GM19239 (cell line): ENCODE measurements at regions not wholly inside any gene's neighbourhood (a gene's known extent, or its start where the extent isn't known, plus 50 kb on each side); places are given as distances from the start of the nearest gene placed in this dataset.
"Not testable (repeated sequence)": the region's sequence is repeated elsewhere in the genome, so short reads cannot be mapped to it uniquely, and the experiment has no call there.

ENCODE experiments used
- DNase-seq: peaks from one replicate; pipeline ENCODE4 v3.0.0; 2011; ENCODE audit warnings: low spot score; ENCODE audit not compliant: insufficient read length
- FAIRE-seq: peaks from 2 replicates; lab custom pipeline; 2011; peaks lifted over from hg19 to GRCh38; lab: Jason Lieb, UNC

DNA sequence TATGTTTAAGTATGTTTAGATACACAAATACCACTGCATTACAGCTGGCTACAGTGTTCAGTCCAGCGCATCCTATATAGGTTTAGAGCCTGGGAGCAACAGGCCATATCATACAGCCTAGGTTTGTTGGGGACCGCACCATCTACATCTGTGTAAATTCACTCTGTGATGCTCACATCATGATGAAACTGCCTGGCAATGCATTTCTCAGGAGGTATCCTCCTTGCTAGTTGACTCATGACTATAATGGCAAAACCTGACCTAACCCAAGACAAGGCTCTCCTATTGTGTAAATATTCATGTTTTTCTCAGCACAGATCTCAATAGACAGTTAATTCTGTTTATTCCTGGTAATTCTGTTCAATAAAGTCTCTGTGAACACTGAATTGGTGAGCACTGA is 240.7 kb upstream of the PFKP start:
- FAIRE-seq (no peak), DNase-seq (no peak)

DNA sequence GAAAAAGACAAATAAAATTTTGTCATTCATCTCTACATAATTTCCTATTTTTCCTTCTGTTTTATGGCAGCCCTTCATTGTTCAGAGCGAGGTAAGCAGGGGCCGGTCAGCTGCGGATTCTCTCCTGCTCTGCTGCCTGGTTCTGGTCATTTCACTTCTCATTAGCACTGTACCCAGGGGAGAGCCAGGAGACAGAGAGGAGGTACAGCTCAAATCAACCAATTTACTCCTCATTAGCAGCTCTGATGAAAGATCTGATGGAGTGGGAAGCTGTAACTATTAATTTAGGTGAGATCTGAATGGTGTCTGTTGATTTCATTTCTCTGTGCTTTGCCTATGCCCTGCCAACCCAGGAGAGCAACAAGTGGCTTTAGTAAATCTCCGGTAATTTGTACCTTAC is 241.5 kb upstream of the PFKP start:
- no peak for DNase-seq
- FAIRE-seq = no peak

DNA sequence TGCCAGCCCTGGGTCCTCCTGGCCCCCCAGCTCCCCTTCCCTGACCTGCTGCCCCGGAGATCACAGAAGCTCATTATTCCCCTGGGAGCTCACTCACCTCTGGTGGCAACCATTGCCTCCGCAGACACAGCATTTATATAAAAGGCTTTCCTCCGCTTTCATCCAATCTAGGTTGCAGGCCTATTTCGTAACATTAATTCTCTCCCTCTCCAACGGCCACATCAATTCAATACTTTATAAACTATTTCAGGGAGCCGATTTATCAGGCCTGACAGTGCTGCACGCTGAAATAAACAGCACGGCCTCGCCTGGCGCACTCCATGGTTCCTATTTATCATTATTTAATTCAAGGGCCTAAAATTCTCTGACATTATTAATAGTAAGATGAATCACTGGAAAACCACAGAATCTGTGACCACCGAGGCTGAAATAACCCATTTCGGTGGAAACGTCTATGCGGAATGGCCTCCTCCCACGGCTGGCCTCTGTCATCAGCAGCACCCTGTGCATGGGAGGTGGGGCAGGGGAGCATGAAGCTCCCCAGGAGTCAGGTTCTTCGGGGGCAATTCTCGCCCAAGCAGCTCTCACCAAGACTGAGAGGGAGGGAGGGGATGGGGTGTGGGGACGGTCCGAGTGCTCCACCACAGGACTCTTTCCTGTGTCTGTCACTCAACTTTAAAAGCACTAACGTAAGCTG is 249.3 kb upstream of the PFKP start:
- FAIRE-seq (no peak), DNase-seq (no peak)

DNA sequence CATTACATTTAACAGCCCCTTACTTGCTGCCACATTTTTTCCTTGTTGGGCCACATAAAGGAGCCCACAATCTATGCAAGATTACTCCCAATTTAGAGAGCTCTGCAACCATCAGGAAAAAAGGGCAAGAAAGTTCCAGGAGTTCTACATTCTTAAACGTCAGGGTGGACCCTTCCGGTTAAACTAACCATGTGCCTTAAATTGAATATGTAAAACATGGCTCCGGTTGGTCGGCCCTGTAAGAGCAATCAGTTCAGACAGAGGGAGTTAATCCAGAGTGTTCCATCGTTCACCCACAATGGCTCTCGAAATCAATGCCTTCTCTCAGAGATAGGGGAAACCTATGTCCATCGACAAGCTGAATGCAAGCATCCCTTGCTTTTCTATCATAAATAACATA is 253.7 kb upstream of the PFKP start:
- no peak for FAIRE-seq
- no peak for DNase-seq

DNA sequence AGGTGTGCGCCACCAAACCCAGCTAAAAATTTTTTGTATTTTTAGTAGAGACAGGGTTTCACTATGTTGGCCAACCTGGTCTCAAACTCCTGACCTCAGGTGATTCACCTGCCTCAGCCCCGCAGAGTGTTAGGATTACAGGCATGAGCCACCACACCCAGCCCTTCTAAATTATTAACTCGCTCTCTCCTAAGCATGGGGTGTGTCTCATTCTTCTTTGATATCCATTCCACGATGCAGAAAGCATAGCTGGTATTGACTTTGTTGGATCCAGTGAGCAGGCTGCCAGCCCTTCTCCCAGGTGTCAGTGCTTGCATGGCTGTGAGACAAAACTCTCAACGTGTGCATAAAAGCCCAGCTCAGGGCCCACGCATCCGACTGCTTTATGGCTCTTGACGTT is 254.1 kb upstream of the PFKP start:
- FAIRE-seq (no peak), DNase-seq (no peak)

DNA sequence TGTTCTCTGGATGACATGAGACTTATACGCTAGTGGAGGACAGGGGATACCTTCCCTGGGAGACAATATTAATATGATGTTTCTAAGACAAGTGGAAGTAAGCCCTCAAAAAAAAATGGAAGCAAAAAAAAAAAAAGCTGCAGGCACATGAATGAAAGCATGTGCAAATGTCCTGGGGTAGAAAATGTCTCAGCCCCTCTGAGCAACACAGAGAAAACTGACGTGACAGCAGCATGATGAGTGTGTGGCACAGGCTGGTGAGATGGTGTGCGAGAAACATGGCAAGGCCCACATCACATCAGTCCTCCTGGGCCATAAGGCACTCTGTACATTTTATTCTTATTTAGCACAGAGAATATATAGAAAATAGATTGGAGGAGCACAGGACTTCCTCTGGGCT is 254.7 kb upstream of the PFKP start:
- DNase-seq (no peak), FAIRE-seq (no peak)

DNA sequence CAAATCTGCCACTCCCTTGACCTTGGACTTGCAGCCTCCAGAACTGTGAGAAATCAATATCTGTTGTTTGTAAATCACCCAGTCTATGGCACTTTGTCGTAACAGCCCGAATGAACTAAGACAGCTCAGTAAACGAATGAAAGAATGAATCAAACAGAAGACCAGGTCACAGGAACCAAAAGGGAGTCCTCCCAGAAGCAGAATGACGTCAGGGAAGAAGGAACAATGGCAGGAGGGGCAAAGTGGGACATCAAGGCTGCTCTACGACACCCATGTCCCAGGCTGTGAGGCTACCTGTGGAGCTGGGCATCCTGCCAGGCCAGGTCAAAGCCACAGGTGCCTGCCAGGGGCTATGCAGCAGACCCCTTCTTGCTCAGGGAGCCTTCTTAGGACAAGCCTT is 267.2 kb upstream of the PFKP start:
- FAIRE-seq (no peak), DNase-seq (no peak)

DNA sequence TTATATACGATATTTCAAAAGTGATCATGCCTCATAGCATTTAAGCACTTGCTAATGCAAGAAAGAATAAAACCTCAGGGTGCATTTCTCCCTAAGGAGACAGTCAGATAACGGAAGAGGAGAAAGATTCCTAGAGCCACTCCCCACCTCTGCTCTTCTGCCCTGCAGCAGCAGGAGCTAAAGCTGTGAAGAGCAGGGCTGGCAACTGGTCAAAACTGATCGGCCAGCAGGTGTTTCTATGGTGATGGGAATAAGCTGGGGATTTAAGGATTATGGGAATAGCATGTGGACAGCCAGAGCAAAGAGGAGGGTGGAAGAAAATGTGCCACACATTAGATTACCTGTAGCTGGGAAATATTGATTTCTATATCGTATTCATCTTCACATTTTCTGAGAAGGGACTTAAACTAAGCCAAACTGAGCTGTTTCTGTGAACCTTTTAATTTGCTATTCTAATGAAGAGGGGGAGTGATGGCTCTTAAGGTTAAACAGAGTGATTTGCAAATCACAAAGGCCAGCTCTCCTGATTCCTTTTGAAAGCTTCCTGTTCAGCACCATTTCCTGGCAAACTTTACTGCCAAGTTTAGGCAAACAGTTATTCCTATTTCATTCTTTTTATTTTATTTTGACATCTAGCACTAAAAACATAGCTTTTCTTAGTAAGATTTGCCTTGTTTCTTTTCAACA is 268.9 kb upstream of the PFKP start:
- FAIRE-seq = no peak

DNA sequence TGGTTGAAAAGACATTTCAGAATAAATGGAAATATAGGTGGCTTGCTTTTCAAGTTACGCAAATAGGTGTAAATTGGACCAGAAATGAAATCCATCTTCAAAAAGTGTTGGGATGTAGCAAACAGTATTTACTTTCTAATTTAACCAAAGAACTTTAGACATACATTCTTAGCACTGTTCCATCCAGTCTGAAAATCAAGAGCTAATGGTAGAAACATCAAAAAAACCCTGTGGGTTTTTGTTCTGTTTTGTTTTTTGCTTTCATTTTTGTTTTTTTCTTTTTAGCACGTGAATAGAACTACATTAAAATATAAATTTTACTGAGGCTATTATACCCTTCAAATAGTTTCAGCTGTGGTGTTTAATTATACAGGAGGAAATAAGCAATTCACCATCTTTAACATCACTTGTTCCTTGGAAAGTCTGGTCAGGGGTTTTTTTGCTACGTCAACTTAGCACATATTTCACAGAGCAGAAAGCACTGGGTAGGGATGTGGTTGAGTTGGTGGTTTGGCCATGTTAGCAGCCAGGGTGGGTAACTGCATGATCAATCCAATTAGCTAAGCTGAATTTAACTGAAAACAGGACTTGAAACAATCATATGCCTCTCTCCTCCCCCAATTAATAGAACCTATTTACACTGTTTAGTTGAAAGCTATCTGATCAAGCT is 275.4 kb upstream of the PFKP start:
- DNase-seq = peak; percentile 22
- no peak for FAIRE-seq

More for the DNA sequence above, 268.9 kb upstream of the PFKP start:
- no peak for DNase-seq

DNA sequence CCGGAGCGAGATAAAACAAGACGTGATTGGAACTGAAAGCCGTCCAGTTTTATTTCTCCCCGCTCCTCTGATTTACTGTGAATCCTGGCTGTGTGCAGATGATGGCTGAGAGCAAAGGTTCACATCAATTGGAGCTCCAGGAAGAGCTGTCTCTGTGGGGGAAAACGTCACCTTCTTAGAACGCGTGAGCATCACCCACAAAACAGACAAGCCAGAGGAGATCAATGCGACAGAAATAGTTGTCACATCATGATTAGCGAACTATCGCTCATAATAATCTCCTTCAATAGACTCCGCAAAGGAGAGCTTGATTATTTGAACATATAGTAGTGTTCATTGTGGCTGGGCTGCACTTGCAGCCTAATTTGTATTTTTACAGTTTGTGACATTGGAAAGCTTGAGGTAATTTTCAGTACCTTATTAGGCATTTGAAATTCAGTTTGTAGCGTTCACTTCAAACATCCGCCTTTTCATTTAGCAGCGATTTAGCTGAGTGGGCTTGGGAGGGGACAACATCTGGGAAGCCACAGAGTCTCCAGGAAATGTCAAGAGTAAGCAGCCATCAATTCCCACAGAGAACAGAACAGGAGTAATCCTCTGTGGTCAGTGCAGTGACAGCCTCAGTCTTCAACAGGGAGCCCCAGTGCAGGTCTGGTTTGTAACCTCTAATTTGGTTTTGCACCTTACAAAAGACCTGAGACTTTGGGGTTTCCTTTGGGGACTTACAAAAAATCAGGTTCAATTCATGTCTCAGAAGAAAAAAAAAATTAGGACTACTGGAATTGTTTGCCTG is 276.8 kb upstream of the PFKP start:
- DNase-seq (no peak), FAIRE-seq (no peak)

DNA sequence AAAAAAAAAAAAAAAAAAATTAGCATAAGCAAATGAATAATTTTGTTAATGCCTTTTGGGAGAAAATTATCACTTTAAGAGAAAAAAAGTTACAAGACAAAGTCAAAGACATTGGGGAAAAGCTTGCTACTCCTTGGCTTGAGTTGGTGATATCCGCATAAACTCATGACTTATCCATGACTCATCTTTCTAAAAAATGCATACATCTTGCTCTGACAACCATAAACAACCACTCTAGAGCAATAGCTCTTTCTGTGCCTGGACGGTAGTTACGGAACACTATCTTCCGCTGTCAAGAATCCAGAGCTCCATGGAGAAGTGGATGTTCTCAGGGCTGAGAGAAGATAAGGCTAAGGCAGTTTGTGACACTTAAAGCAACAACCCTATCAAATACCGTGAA is 281.1 kb upstream of the PFKP start:
- DNase-seq (no peak), FAIRE-seq (no peak)

DNA sequence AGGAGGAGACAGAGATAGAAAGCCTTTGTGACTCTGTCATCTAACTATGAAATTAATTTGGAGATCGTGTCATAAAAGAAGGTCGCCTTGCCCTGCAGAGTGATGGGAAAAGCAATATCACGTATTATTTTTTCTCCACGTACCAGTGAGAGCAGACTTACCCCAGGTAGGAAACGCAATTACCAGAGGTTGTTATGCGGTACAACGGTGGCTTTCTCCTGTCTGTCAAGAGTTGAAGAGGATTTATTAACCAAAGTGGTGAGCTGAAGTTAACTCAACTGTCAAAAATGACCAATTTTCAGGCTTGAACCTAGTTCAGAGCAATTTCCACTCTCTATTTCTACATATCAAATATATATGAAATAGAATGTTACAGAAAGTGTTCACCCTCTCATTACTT is 282.6 kb upstream of the PFKP start:
- DNase-seq = no peak
- FAIRE-seq = no peak

DNA sequence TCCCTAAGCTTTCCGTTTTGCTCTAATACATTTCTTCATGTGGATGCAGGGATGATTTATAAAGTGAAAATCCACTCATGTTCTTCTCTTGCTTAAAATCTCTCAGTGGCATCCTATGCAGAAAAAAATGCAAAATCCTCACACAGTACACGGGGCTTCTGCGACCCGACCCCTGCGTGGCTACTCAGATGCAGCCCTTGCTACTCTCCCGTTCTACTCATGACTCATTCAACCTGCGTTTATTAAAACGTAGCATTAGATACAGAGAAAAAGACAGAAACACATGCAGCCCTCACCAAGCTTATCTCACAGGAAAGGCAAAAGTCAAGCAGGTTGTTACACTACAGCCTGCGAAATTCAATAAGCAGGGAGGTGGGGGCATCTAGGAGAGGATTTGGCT is 284.4 kb upstream of the PFKP start:
- no peak for FAIRE-seq
- no peak for DNase-seq

DNA sequence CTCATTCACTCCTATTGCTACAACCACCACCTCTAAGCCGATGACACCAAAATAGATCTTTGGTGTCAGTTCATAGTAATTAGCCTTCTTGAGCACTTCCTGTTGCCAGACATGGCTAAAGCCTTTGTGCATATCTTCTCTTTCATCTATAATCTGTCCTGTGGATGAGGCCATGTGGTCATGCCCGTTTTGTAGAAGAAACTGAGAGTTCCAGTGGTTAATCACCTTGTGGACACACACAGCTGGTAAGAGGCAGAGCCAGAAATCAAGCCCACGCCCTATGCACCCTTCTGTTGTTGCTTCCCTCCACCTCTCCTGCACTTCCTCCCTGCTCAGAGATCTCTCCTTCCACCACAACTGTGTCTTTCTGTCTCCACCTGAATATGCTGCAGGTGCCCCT is 285.1 kb upstream of the PFKP start:
- FAIRE-seq (no peak), DNase-seq (no peak)

DNA sequence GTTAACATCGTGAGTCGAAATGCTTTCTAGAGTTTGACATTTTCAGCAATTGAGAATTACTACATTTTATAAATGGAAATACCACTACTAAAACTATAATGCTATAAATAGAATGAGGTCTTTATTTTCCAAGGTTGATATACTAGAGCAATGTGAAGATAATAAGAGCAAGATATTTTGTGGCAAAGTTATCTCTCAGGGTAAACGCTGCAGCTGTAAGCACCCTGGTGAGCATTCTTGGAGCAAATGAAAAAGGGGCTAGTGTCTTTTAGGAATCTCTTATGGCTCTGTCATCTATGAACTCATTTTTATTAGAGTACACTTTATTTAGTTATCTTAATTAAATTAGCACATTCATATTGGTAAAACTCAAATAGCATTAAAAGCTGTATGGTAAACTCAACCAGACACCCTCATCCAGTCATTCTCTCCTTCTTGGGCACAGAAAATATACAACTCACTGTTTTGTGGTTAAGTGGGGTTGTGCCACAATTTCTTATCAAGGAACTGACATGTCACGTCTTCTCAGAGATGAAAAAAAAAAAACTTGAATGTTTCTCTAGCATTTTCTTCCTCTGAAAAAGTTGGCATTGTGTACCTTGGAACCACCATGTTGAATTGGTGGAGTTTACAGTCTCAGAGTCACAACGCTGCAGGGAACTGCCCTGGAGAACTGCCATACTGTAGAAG is 289.5 kb upstream of the PFKP start:
- no peak for DNase-seq
- no peak for FAIRE-seq

DNA sequence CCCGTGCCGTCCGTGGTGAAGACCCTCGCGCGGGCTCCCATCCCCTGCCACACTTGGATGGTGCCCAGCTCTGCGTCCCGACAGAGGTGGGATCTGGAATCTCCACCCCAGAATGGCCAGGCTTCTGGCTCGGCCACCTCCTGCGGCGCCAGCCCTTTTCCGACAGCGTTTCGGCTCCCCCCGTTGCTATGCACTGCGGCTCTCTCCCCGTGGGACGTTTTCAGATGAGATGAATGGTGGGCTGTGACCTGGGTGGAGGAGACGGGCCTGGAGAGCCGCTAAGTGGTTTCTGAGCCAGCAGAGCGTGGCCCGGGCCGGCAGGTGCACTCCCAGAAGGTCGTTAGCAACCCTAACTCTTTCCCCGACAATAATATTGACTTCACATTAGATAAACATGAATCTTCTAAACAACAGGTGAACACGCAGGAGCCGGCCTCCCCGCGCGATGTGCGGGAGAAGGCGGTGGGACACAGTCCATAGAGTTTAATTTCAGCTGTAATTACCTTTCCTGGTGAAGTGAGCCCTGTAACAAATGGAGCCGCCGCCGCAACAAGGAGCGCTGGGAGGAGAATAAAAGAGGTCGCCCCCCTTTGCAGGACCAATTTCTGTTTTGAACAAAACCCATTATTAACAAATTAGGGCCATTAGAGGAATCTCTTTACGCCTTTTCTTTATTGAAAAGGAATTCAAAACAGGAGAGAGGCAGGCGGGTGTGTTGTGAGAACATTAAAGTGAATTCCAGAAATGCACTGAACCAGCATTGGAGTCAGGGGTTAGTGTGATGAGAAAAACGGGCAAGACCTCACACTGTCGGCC is 294.3 kb upstream of the PFKP start:
- FAIRE-seq = no peak
- DNase-seq = no peak

DNA sequence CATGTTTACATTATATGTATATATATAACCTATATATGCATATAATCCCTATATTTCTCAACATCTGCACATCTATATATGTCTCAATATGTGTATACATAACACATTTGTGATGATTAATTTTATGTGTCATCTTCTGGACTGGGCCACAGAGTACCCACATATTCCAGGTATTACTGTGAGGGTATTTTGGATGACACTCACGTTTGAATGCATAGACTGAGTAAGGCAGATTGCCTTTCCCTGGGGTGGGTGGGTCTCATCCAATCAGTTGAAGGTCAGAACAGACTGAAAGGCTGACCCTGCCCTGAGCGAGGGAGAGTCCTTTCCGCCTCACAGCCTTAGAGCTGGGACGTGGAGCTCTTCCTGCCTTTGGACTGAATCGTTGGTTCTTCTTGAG is 295.2 kb upstream of the PFKP start:
- DNase-seq (no peak), FAIRE-seq (no peak)

DNA sequence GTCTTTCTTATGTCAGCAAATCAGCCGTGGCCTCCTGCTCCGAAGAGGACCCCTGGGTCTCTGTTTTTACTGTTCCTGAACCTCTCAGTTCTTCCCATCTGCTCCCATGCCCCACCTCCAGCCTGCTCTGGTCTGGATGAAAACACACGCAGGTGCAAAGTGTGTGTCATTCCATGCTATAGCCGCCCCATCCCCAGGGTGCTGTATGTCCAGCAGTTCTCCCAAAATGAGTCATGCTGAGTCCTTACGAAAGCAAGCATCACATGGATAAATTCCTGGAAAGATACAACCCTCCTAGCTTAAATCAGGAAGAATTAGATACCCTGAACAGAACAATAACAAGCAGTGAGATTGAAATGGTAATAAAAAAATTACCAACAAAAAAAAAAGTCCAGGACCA is 300.1 kb upstream of the PFKP start:
- DNase-seq, FAIRE-seq: not testable (repeated sequence)

DNA sequence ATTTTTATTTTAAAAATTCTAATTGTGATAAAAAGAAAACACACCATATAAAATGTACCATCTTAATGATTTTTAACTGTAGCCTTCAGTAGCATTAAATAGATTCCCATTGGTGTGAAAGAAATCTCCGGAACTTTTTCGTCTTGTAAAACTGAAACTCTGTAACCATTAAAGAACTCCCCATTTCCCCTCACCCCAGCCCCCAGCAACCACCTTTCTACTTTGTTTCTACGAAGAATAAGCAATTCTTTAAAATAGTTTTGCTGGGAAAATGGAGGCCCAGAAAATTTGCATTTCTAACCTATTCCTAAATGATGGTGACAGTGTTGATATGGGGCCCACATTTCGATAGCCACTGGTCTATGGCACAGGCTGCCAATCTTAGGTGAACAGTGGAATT is 305.4 kb upstream of the PFKP start:
- DNase-seq (no peak), FAIRE-seq (no peak)
